Lower lobe of right lung (tissue), 2 donors: ENCODE measurements at regions not wholly inside any gene's neighbourhood (a gene's known extent, or its start where the extent isn't known, plus 50 kb on each side); places are given as distances from the start of the nearest gene placed in this dataset.
"Not testable (repeated sequence)": the region's sequence is repeated elsewhere in the genome, so short reads cannot be mapped to it uniquely, and the experiment has no call there.

Experiments used
- ATAC-seq, 2 donors: fragments of 200-7000 bp; cut with Tn5 transposase; one replicate each; pipeline ENCODE4 v1.9.1; 2020 to 2022; ENCODE audit warnings: mild to moderate bottlenecking in 2 of 2, moderate library complexity in 2 of 2
- DNase-seq: peaks from one replicate; pipeline ENCODE4 v3.0.0-alpha.2; 2020
- H3K27ac ChIP-seq: fragments of 200-600 bp; one replicate; pipeline ENCODE4 v1.8.0; 2022
- H3K27me3 ChIP-seq: fragments of 200-600 bp; one replicate; pipeline ENCODE4 v1.8.0; 2022; ENCODE audit warnings: low read depth
- H3K36me3 ChIP-seq: fragments of 200-600 bp; one replicate; pipeline ENCODE4 v1.8.0; 2022; ENCODE audit warnings: mild to moderate bottlenecking
- H3K4me1 ChIP-seq: fragments of 200-600 bp; one replicate; pipeline ENCODE4 v1.8.0; 2022
- H3K4me3 ChIP-seq: fragments of 200-600 bp; one replicate; pipeline ENCODE4 v1.8.0; 2022; ENCODE audit warnings: mild to moderate bottlenecking
- H3K9me3 ChIP-seq: fragments of 200-600 bp; one replicate; pipeline ENCODE4 v1.8.0; 2022
- CTCF ChIP-seq: fragments of 200-600 bp; IDR thresholded peaks from one replicate; pipeline ENCODE4 v1.8.0; 2022; ENCODE audit warnings: antibody characterized with exemption, mild to moderate bottlenecking
- intact Hi-C: fragments of 100-400 bp; cut with DNase I; formaldehyde crosslinking; loops from one replicate; pipeline ENCODE4 v1.11.0; 2022
- donor health status: DM: no; HTN: yes; CAD: no; lungs with severe emphysema.

- Histone ChIP-seq H3K9me3 (no peaks in the 10 kb centered on the region), H3K4me3 (no peak overlapping the region), H3K27ac (no peak overlapping the region), H3K4me1 (no peaks in the 10 kb centered on the region), H3K36me3 (no peaks in the 10 kb centered on the region), H3K27me3 (no peaks in the 10 kb centered on the region)
- ATAC-seq, result no peak
- no peak for TF ChIP-seq CTCF
- no peak for DNase-seq
- intact Hi-C loops, result no loop called here
These were observed 593.2 kb downstream of the TMA16 start for GRCh38 chr4:164087733-164088132.

DNA sequence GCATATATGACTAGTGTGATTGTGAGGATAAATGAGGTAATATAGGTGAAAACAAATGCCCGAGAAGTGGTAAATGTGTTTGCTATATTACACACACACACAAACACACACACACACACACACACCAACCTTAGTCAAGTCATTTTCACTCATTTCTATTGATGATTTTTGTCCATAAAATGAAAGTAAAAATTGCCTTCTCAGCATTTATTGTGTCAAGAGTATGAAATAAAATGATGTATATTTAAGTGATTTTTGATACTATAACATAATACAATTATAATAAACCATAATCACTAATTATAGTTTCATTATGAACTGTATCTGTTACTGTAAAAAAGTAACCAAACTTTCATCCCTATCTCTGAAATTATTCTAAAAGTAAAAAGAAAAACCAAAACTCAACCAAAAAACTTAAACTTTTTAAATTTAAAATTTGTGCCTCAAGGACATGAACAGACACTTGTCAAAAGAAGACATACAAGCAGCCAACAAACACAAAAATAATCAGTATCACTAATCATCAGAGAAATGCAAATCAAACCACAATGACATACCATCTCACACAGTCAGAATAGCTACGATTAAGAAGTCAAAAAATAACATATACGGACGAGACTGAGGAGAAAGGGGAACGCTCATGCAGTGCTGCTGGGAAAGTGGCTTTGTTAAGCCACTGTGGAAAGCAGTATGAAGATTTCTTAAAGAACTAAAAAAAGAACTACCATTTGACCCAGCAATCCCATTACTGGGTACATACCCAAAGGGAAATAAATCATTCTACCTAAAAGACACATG lies 601.0 kb downstream of the TMA16 start:
- ATAC-seq (no peak), DNase-seq (no peak)
- Histone ChIP-seq H3K27me3 (no peaks in the 10 kb centered on the region), H3K27ac (no peak overlapping the region), H3K4me3 (no peak overlapping the region), H3K9me3 (no peaks in the 10 kb centered on the region), H3K36me3 (no peaks in the 10 kb centered on the region), H3K4me1 (no peaks in the 10 kb centered on the region)
- no peak for TF ChIP-seq CTCF
- intact Hi-C loops, result no loop called here

- Histone ChIP-seq H3K9me3 (no peaks in the 10 kb centered on the region), H3K27me3 (no peaks in the 10 kb centered on the region), H3K36me3 (no peaks in the 10 kb centered on the region), H3K4me1 (no peaks in the 10 kb centered on the region), H3K4me3 (no peak overlapping the region), H3K27ac (no peak overlapping the region)
- intact Hi-C loops, result no loop called here
- no peak for TF ChIP-seq CTCF
- ATAC-seq, result no peak
- no peak for DNase-seq
These were observed 602.5 kb downstream of the TMA16 start for GRCh38 chr4:164096766-164097518.

GRCh38 chr4:164100741-164101365 lies 606.4 kb downstream of the TMA16 start:
- intact Hi-C loops, H3K27ac ChIP-seq, ATAC-seq, H3K4me1 ChIP-seq, H3K9me3 ChIP-seq, H3K27me3 ChIP-seq, DNase-seq, H3K4me3 ChIP-seq, H3K36me3 ChIP-seq: not testable (repeated sequence)

GRCh38 chr4:164108971-164109370 lies 614.5 kb downstream of the TMA16 start:
- no peaks in the 10 kb centered on the region for H3K27me3 ChIP-seq
- no peak overlapping the region for H3K27ac ChIP-seq
- intact Hi-C loops, result no loop called here
- no peaks in the 10 kb centered on the region for H3K4me1 ChIP-seq
- H3K4me3 ChIP-seq, result no peak overlapping the region
- H3K9me3 ChIP-seq, result no peaks in the 10 kb centered on the region
- no peak for TF ChIP-seq CTCF
- DNase-seq, result no peak
- no peaks in the 10 kb centered on the region for H3K36me3 ChIP-seq
- no peak for ATAC-seq

GRCh38 chr4:164109503-164109902 lies 615.0 kb downstream of the TMA16 start:
- Histone ChIP-seq H3K27ac (no peak overlapping the region), H3K27me3 (no peaks in the 10 kb centered on the region), H3K9me3 (no peaks in the 10 kb centered on the region), H3K4me1 (no peaks in the 10 kb centered on the region), H3K36me3 (no peaks in the 10 kb centered on the region), H3K4me3 (no peak overlapping the region)
- intact Hi-C loops, result no loop called here
- no peak for ATAC-seq
- no peak for TF ChIP-seq CTCF
- no peak for DNase-seq
